Omental fat pad (tissue), 3 donors: ENCODE measurements at regions not wholly inside any gene's neighbourhood (a gene's known extent, or its start where the extent isn't known, plus 50 kb on each side); places are given as distances from the start of the nearest gene placed in this dataset.

Source experiments
- ATAC-seq: fragments of 150-250 bp; one replicate; pipeline ENCODE4 v1.9.1; 2016; ENCODE audit warnings: mild to moderate bottlenecking, moderate library complexity; ENCODE audit not compliant: low FRiP score
- DNase-seq: peaks from one replicate; pipeline ENCODE4 v3.0.0-alpha.2; 2019; ENCODE audit warnings: low spot score
- TF ChIP-seq, protein P1 (sequence below), 3 donors: fragments of 450-650 bp; IDR thresholded peaks; one replicate each; pipeline ENCODE4 v1.5.1; 2016 to 2017; ENCODE audit warnings: antibody characterized with exemption in 3 of 3, mild to moderate bottlenecking in 3 of 3, moderate library complexity in 2 of 3

DNA sequence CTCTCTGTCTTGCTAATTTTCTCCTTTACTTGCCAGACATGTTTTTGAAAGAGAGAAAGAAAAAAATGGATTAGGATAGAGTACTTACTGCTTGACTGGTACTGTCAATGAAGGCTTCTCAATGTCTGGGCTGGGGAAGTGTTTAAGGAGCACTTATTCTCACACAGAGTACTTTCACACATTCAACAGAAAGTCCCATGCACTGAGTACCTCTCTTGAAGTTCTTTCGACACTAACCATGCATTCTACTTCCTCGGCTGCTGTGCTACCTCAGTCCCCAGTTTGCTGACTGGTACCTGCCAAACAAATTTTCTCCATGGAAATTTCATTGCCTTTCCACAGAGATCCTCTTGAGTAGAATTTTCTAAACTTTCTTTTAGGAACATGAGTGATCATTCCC is 281.9 kb downstream of the RBM26 start:
- DNase-seq (no peak), ATAC-seq (no peak)
- TF ChIP-seq, protein P1, sequence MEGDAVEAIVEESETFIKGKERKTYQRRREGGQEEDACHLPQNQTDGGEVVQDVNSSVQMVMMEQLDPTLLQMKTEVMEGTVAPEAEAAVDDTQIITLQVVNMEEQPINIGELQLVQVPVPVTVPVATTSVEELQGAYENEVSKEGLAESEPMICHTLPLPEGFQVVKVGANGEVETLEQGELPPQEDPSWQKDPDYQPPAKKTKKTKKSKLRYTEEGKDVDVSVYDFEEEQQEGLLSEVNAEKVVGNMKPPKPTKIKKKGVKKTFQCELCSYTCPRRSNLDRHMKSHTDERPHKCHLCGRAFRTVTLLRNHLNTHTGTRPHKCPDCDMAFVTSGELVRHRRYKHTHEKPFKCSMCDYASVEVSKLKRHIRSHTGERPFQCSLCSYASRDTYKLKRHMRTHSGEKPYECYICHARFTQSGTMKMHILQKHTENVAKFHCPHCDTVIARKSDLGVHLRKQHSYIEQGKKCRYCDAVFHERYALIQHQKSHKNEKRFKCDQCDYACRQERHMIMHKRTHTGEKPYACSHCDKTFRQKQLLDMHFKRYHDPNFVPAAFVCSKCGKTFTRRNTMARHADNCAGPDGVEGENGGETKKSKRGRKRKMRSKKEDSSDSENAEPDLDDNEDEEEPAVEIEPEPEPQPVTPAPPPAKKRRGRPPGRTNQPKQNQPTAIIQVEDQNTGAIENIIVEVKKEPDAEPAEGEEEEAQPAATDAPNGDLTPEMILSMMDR (IDR thresholded peaks at IDR 0.05) = no peak

- DNase-seq = no peak
- TF ChIP-seq, protein P1 (IDR thresholded peaks at IDR 0.05) = no peak
- no peak for ATAC-seq
Measured at GRCh38 chr13:79121286-79121685, 284.8 kb downstream of the RBM26 start.

GRCh38 chr13:79119578-79120107 is 286.4 kb downstream of the RBM26 start:
- no peak for ATAC-seq
- TF ChIP-seq, protein P1 (IDR thresholded peaks at IDR 0.05) = no peak
- DNase-seq = no peak

DNA sequence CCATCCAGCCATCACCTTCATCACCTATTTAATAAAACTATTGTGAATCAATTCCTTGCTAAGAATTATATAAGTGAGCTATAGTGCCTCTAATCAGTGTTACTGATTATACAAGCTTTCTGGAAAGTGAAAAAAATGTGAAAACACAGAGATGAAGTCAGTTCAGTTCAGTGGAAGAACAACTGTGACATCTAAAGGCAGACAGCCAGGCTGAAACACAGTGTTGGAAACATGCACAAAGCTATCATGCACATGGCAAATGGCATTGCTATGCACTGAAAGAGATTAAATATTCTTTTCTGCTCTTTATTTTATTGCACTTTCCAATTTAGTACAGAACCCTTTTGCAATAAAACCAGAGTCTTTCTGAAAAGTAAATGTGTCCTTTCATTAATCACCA is 294.0 kb downstream of the RBM26 start:
- TF ChIP-seq, protein P1 (IDR thresholded peaks at IDR 0.05) = no peak
- no peak for DNase-seq
- ATAC-seq = no peak

DNA sequence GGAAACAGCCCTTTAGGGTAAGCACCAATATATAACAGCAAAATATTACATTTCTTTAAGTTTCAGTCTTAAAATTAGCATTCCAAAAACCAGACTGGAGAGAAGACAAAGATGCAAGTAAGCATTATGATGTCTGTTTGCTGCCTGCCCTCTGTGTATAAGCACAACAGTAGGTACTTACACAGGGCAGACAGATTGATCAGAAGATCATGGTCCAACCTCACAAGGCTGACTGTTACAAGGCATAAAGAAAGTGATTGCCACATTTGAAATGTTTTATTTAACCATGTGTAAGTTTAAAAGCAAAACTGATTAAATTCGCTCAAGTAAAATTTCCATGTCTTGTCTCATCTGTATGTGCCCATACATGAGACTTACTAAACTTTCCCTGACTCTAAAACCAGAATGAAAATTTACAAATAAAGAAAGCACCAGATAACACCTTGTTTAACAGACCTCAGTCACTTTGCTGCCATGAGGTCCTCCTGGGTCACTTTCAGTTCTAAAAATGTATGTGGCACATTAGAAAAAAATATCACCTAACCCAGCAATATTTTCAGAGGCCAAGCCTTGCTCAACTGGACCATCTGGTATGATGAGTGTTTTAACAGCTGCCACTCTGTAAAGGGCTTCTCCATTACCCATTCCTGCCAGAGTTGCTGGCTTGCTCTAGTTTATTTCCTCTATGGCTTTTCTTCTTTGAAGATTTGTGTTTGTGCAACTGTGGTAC is 297.0 kb downstream of the RBM26 start:
- TF ChIP-seq, protein P1 (IDR thresholded peaks at IDR 0.05) = no peak
- no peak for DNase-seq
- ATAC-seq = no peak

- TF ChIP-seq, protein P1 (IDR thresholded peaks at IDR 0.05) = no peak
- DNase-seq (no peak), ATAC-seq (no peak)
Measured at GRCh38 chr13:79098596-79098995, 307.5 kb downstream of the RBM26 start.

- ATAC-seq (no peak), DNase-seq (no peak)
- TF ChIP-seq, protein P1 (IDR thresholded peaks at IDR 0.05) = no peak
Measured at GRCh38 chr13:79097201-79097600, 308.9 kb downstream of the RBM26 start.
